ENCODE measurements at regions not wholly inside any gene's neighbourhood (a gene's known extent, or its start where the extent isn't known, plus 50 kb on each side); places are given as distances from the start of the nearest gene placed in this dataset.

DNA sequence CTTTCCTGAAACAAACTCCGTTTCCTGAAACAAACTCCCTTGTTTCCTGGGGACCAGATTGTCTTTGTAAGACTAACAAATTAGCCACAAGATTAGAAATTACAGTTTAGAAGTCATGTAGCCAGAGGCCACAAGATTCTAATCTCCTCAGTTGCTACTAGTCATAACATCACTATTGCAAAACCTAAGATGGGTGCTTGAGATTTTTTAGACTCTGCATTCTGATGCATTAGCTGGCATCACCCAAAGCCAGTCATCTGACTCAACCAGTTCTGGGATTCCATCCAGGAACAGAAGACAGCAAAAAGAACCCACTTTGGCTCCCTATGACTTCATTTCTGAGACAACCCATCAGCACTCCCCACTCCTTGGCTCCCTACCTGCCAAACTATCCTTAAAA, 367.9 kb upstream of the MBL2 start:
- no peak for DNase-seq

DNA sequence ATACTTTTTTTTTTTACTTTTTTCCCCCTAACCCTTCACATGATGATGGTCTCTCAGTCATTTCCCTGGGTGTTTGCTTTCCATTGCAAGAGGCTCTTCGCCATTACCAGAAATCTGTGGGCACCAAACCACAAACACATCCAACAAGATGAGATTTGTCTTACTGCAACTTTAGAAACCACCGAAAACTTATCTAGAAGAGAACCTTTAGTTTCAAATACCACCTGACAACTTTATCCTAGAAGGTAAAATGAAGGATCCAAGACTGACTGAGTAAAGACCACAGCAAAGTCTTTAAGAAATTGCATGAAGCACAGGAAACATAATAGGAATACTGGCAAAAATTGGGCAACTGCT, 363.3 kb upstream of the MBL2 start:
- no peak for DNase-seq

DNA sequence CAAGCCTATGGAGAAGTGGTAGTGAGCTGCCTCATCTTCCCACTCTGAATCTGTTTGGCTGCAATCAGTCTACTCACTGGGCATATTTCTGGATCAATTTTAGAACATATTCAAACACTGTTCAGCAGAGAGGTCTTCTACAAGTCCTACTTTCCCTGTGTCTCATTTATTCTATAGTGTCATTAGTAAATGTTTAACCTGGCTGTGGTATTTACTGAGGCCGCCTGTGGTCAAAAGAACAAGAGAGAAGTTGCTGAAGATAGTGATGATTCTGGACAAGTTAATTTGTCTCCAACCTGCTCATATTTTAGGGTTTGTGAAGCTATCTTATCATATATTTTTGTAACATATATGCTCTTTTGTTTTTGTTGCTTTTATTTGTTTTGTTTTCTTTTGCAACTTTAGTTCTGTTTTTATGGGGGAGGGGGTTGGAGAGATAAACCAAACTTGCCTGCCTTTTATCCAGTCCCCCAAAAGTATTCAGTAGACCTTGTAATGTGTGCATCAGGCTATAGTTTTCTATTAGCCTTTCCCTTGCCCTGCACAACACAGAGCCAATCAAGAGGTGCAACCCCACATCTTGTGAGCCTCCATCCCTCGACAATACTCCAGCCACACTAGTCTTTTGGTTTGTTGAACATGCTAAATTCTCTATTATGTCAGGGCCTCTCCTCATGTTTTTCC, 362.8 kb upstream of the MBL2 start:
- DNase-seq: no peak

DNA sequence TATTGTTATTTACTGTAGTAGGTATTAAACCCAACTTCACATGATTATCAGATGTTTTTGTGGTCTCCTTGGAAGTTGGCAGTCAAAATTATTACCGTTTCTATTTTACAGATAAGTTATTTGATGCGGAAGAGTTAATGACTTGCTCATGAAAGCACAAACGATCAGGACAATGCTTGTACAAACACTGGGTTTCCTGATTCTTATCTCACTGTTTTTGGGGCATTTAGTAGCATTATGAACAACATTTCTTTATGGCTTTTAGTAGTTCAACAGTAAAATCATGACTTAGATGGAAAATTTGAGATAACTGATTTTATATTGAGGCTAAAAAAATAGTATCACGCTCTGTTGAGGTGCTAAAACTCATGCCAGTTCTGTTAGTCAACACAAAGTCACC, 361.5 kb upstream of the MBL2 start:
- no peak for DNase-seq

DNA sequence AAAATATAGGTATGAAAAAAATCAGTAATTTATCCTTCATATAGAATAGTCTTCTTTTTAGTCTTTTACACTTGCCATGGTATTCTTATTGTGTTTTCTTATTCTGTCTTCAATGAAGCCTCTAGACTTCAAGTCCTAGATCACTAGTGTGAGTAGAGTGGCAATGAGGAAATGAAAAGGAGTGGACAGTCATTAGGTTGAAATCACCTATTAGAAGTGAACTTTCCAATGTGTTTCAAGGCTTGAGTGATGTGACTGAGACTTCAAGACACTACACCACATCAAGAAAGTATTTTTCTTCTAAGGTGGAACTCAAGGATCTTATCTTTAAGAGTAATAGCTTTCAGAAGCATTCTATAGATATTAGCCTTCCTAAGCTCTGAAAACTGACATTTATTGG, 357.8 kb upstream of the MBL2 start:
- no peak for DNase-seq

DNA sequence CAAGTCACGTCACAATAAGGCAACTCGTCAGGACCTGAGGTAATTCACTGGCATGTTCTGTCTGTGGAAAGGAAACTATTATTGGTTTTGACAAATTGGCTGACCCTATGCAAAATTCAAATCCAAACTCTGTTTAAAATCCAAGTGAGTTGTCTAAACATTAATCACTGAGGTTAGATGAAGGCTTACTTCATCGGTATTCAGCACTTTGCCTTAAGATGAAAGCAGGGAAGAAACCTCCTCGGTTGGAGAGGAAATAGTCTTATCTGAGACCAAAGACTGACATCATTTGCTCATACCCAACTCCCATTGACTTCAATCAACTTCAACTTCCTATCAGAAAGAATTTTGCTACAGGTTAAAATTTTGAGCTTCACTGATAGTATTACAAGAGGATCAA, 355.1 kb upstream of the MBL2 start:
- DNase-seq: no peak

DNA sequence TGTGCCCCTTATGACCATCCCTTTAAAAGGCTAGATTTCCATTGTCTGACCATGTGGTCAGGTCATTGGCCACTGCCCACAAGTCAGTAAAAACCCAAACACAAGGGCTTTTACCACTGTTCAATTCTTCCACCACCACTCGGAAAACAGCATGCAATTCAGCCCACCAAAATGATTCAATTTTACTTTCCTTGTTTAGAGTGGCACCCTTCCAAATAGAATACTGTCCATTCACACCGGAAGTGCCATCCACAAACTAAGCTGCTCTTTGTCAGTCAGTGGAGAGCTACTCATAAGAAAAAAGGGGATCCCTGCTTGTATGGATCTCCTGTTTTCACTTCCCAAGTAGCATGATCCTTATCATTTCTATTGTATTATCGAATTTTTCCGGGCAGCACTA, 350.7 kb upstream of the MBL2 start:
- DNase-seq: no peak

DNA sequence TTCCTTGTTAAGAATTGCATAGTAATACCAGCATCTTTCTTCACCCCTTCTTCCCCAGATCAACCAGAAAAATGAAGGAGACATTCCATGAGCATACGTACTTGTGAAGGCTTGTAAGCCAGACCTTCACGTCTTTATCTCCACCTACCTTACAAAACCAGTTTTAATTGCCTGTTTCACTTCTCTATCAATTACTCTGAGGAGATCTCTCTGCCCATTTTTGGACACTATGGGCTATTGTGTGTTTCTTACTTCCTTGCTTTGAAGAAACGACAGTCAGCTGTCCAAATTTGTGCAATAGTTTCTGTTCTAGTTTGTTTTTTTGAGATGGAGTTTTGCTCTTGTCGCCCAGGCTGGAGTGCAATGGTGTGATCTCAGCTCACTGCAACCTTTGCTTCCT, 349.7 kb upstream of the MBL2 start:
- no peak for DNase-seq

DNA sequence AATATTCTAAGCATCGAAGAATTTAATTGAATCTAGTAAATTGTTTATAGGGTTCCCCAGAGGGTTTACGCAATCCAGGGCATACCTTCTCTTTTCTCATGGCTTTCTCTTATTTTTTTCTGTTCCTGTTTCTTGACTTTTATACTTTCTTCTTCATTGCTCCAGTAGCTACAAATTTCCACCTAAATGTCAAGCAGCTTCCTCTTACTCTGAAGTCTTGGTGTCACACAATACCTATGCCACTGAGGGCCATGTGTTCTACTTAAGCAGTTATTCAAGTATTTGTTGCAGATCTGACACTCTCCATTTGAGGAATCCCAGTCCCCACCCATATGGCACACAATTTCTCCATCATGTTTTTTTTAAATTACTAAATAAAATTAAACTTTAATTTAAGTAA, 343.1 kb upstream of the MBL2 start:
- DNase-seq: no peak

DNA sequence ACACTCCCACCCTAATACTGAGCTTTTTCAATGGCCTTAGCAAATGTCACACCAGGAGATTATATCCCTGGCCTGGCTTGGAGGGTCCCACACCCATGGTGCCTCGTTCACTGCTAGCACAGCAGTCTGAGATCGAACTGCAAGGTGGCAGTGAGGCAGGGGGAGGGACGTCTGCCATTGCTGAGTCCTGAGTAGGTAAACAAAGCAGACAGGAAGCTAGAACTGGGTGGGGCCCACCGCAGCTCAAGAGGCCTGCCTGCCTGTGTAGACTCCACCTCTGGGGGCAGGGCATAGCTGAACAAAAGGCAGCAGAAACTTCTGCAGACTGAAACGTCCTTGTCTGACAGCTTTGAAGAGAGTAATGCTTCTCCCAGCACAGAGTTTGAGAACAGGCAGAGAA, 338.9 kb upstream of the MBL2 start:
- no peak for DNase-seq

DNA sequence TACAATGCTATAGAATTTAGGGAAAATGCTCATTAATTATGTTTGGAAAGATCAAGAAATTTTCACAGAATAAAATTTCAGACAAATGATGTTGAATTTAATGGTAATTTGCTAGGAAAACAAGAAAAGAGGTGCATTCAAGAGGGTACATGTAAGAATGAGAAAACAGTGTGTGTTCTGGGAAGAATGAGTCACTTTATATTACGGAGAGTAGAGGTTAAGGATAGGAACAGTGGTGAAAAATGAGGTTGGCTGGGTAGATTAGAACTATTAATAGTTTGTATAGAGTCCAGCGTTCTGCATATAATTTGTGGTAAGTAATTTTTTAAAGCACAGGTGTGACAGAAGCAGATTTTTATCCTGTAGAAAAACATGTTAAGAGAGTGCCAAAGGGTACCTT, 336.7 kb upstream of the MBL2 start:
- no peak for DNase-seq

DNA sequence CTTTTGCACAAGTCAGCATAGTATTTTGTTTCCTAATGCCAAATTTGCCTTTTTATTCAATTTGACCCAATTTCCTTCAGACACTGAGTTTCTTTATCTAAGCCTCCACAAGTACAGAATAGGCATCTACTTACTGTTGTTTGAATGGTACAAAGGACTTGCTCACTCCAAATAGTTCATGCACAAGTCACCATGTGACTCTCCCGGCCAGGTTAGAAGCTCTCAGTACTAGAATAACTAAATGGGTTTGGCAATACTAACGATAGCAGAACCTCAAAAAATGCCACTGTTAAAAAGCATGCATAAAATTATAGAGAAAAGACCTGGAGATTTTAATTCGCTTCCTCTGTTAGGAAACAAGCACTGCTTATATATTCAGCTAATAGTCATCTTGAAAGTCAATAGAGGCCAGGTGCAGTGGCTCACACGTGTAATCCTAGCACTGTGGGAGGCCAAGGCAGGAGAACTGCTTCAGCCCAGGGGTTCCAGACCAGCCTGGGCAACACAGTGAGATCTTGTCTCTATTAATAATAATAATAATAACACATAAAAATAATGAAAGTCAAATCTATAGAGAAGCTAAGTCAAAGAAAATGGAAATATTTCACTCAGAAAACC, 335.8 kb upstream of the MBL2 start:
- no peak for DNase-seq

DNA sequence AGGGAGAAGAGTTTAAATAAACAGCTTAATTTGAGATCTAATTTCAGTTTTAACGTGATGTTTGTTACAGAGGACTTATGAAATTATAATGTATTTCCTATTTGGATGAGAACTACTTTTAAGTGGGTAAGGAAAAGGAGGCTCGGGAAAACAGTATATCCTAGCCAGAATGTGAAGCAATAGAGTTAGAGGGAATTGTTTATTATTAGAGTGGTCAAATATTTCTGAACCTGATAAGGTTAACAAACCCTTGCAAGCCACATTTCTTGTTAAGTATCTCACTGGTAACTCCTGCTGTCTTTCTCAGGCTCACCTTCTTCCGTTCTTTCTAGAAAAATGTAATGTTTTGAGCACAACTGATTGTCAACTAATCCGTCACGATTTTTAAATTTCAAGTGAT, 335.1 kb upstream of the MBL2 start:
- DNase-seq: no peak

DNA sequence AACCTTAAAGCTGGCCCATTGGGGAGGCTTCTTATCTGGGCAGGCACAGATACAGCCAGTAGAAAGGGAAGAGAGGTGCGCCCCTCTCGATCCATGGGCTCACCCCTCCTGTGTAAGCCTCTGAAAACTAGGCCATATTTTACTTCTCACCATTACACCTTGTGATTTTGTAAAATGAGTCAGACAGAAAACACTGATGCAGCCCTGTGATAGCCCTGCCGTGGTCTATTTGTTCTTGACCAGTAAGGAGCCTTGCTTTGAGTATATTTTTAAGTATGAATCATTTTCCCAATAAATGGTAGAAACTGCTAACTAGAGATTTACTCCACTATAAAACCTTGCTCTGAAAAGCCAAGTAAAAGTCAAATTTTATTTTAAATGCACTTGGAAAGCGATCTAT, 329.8 kb upstream of the MBL2 start:
- DNase-seq: no peak

DNA sequence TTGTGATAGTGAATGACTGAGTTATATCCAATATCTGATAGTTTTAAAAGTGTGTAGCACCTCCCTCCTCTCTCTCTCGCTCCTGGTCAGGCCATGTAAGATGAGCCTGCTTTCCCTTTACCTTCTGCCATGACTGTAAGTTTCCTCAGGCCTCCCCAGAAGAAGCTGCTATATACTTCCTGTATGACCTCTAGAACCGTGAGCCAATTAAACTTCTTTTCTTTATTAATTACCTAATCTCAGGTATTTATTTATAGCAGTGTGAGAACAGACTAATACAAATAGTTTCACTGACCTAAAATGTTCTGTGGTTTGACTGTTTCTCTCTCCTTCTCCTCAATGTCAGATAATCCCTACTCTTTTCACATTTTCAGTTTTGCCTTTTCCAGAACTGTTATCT, 321.3 kb upstream of the MBL2 start:
- no peak for DNase-seq

DNA sequence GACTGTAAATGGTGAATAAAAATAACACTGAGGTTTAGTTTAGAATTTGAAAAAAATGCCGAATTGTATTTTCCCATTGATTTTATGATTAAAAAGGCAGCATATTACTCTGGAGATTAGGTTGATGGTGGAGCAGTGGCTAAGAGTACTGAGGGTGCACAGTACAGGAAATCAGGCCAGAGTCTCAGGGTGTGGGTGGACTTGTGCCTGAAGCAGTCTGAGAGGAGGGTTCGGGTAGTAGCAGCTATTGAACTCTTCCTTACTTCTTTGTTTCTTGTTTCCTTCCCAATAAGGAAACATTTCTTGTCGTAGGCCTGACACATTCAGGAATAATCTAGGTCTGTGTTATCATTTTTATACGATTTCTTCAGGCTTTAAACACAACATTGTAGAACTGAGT, 319.0 kb upstream of the MBL2 start:
- no peak for DNase-seq

DNA sequence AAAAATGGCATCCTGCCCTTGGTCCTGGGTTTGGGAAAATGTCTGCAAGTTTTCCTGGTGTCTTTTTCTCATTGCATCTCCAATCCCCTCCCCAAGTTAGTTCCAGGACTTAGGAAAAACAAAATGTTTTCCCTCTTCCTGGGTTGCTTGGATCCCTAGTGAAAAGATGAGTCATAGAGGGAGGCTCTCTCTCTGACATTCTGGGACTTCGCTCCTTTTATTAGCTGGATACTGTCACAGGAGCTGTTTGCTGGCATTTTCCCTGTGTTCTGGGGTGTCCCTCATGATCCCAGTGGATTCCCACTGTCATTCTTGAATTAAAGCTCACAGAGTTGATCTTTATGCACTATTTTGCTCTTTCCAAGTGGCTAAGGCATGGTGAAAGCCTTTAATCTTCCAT, 316.4 kb upstream of the MBL2 start:
- DNase-seq: no peak

DNA sequence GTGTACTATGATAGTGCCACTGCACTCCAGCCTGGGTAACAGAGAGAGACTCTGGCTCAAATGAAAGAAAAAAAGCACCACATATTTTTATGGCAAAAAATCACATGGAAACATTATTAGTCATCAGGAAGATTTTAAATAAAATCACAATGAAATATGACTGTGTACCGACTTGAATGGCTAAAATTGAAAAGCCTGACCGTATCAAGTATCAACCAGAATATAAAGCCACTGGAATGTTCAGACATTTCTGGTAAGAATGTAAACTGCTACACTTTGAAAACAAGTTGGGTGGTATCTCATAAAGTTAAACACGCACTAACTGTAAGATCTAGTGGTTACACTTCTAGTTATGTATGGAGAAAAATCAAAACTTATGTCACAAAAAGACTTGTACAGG, 306.7 kb upstream of the MBL2 start:
- no peak for DNase-seq

DNA sequence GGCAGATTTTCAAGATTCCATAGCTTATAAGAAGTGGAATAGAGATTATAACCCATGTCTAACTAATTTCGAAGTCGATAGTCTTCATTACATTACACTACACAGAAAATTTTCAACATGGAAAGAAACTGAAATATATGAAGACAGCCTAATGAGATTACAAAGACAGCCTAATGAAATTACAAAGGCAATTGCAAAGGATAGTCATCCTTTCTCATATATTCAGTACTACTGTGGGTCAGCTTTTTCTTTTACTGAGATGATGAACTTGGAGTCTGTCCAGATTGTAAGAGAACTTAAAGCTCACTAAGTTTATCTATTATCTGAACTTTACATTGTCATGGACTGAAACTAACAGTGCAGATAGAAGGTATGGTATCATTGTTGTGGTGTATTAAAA, 304.4 kb upstream of the MBL2 start:
- DNase-seq: no peak

DNA sequence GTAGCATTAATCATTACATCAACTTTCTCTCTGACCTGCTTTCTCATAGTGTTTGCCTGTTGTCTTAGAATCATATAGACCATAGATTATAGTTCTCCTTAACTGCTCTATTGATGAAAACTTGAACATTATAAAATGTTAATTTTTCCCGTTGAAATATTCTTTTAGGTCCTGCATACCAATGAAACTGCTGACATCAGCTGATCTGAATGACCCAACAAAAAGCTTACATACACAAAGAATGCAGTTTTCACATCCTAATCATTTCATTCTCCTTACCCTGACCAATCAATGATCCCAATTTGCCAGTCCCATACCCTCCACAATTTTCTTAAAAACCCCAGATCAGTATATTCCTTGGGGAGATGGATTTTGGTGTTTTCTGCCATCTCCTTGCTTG, 302.9 kb upstream of the MBL2 start:
- no peak for DNase-seq

DNA sequence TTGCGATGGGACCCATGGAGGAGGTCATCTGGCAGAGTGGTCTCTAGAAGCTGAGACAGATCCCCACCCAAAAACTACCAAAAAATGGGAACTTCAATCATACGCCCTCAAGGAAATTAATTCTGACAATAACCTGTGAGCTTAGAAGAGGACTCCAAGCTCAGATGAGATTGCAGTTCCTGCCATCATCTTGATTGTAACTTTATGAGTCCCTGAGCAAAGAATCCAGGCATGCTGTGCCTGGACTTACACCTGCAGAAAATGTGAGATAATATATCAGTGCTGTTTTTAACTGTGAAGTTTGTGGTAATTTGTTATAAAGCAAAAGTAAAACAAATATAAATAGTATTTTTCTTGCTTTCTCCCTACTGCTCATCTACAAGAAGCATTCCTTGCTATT, 299.6 kb upstream of the MBL2 start:
- DNase-seq: no peak

DNA sequence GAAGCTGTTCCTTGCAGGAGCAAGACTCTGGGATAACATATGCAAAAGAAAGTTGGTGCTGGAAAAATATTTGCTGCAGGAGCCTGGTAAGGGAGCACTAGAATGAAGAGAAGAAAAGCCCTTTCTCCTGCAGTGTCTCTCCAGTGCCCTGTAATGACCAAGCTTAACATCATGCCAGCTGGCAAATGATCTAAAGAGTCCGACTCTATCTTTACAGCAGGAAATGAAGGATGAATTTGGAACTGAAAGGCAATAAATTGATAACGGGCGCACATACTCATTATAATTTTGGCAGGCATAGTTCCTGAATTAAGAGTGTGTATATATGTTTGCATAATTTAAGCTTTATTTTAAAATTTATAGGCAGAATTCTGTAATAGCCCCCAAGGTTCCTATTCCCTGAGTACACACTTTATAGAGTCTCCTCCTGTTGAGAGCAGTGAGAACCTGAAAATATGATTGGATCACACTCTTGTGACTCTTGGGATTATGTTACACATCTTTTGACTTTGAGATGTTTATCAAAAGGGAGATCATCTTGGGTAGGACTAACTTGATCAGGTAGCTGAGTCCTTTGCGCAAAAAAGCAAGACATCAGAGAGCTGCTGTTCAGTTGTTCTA, 299.0 kb upstream of the MBL2 start:
- no peak for DNase-seq

DNA sequence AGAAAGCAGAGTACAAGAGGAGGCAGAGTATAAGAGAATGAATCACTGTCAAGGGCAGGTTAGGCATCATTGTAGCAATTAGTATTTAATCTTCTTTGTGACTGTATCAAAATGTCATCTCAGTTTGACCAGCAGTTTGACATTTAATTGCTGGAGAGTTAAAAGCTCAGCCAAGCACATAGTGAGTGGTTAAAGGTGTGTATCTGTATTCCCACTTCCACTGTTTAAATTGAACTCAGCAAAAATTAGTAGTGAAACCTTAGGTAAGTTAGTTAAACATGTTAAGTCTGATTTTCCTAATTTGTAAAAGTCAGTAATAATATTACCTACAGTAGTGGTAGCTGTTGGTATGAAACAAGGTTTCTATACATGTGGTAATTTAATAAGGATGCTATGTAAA, 296.4 kb upstream of the MBL2 start:
- DNase-seq: no peak

DNA sequence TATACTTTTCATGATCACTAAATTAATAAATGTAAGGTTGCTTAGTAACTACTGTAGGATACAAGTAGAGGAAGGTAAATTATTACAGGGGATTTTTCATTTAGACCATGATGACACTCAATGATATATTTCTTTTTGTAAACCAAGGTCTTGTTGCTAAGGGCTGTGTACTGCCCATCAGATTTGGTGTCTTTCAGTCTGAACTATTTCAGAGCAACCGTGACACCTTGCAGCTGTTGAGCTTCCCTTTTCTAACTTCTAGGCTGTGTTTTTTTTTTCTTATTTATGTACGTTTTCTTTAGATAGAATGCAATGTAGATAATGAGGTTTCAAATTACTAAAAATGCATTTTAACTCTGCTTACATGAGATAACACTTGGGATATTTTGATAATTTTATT, 292.0 kb upstream of the MBL2 start:
- no peak for DNase-seq

DNA sequence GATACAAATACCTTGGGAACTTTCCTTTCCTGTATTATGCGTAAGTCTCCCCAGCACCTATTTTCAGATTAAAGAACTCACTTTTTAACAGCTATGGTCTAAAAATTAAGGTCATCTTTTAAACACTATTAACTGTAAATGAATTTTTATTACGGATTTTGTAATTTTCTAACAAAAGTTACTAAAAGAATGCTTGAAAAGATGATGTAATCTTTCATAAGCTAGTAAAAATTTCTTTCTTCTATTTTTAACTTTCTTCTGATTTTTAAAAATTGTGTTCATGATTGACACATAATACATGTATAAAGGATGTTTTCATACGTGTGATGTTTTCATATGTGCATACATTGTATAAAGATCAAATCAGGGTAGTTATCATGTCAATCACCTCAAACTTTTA, 291.2 kb upstream of the MBL2 start:
- no peak for DNase-seq
